HEK293 (cell line): ENCODE measurements at regions not wholly inside any gene's neighbourhood (a gene's known extent, or its start where the extent isn't known, plus 50 kb on each side); places are given as distances from the start of the nearest gene placed in this dataset.
A peak's percentile ranks its signal among the peaks of the same experiment; 100 is the strongest.

Experiments
- CTCF ChIA-PET: fragments of 350-600 bp; formaldehyde crosslinking; extraction: SDS; loops from one replicate; lab custom pipeline; 2021; ENCODE audit warnings: antibody characterized with exemption; lab: Yijun Ruan, JAX
- POLR2A ChIA-PET: fragments of 300-600 bp; formaldehyde crosslinking; extraction: SDS; loops from one replicate; lab custom pipeline; 2020; ENCODE audit warnings: antibody characterized with exemption, inconsistent platforms; lab: Yijun Ruan, JAX
- H3K27ac ChIP-seq: fragments of 200-500 bp; sonication (Bioruptor generic); 2 replicates; pipeline ENCODE4 v1.5.1; 2014; ENCODE audit warnings: low read depth, low read length, control low read depth, inconsistent platforms; ENCODE audit errors: extremely low read depth
- H3K36me3 ChIP-seq, 2 experiments: fragments of 200-500 bp in 1 of 2; sonication (Bioruptor generic) in 1 of 2; 1 replicate in 1 of 2; 2 replicates in 1 of 2; pipeline ENCODE4 v1.5.1; 2014 to 2017; ENCODE audit warnings: inconsistent platforms in 2 of 2, low read length in 2 of 2; ENCODE audit not compliant: control insufficient read depth in 2 of 2, insufficient read depth in 1 of 2
- H3K4me1 ChIP-seq: fragments of 200-500 bp; sonication (Bioruptor generic); 2 replicates; pipeline ENCODE4 v1.5.1; 2014; ENCODE audit warnings: mild to moderate bottlenecking, low read length, inconsistent platforms; ENCODE audit not compliant: control insufficient read depth, insufficient read depth
- H3K4me3 ChIP-seq: 2 replicates; pipeline ENCODE4 v1.5.1; 2011; ENCODE audit warnings: low read depth, mild to moderate bottlenecking, control low read depth, low read length, moderate library complexity
- H3K9me3 ChIP-seq: fragments of 200-500 bp; sonication (Bioruptor generic); 2 replicates; pipeline ENCODE4 v1.5.1; 2014; ENCODE audit warnings: low read depth, low read length, inconsistent platforms; ENCODE audit not compliant: control insufficient read depth, insufficient read depth
- KLF1 ChIP-seq: fragments of 450-650 bp; formaldehyde crosslinking; IDR thresholded peaks from 2 replicates; pipeline ENCODE4 v1.5.1; 2016; ENCODE audit warnings: missing biosample characterization, missing genetic modification characterization
- OSR2 ChIP-seq: fragments of 450-650 bp; formaldehyde crosslinking; IDR thresholded peaks from 2 replicates; pipeline ENCODE4 v1.5.1; 2016; ENCODE audit warnings: missing biosample characterization, missing genetic modification characterization
- WT1 ChIP-seq: fragments of 450-650 bp; formaldehyde crosslinking; IDR thresholded peaks from 2 replicates; pipeline ENCODE4 v1.5.1; 2016; ENCODE audit warnings: missing biosample characterization, missing genetic modification characterization
- ZFP37 ChIP-seq: fragments of 450-650 bp; formaldehyde crosslinking; IDR thresholded peaks from 2 replicates; pipeline ENCODE4 v1.5.1; 2016; ENCODE audit warnings: missing biosample characterization, missing genetic modification characterization
- ZNF146 ChIP-seq: fragments of 450-650 bp; formaldehyde crosslinking; IDR thresholded peaks from 2 replicates; pipeline ENCODE4 v1.5.1; 2016; ENCODE audit warnings: missing biosample characterization, missing genetic modification characterization
- ZNF157 ChIP-seq: fragments of 450-650 bp; formaldehyde crosslinking; IDR thresholded peaks from 2 replicates; pipeline ENCODE4 v1.5.1; 2016; ENCODE audit warnings: missing biosample characterization, missing genetic modification characterization
- ZNF184 ChIP-seq: fragments of 450-650 bp; IDR thresholded peaks from 2 replicates; pipeline ENCODE4 v1.5.1; 2018; ENCODE audit warnings: missing biosample characterization, mild to moderate bottlenecking, missing genetic modification characterization
- ZNF239 ChIP-seq: fragments of 450-650 bp; formaldehyde crosslinking; IDR thresholded peaks from 2 replicates; pipeline ENCODE4 v1.5.1; 2016; ENCODE audit warnings: missing biosample characterization, missing genetic modification characterization
- ZNF501 ChIP-seq: fragments of 450-650 bp; formaldehyde crosslinking; IDR thresholded peaks from 2 replicates; pipeline ENCODE4 v1.5.1; 2016; ENCODE audit warnings: missing biosample characterization, missing genetic modification characterization
- ZNF624 ChIP-seq: fragments of 450-650 bp; formaldehyde crosslinking; IDR thresholded peaks from 2 replicates; pipeline ENCODE4 v1.5.1; 2017; ENCODE audit warnings: missing biosample characterization, missing genetic modification characterization
- ZNF626 ChIP-seq: fragments of 450-650 bp; sonication (Bioruptor Pico); formaldehyde crosslinking; IDR thresholded peaks from 2 replicates; pipeline ENCODE4 v1.5.1; 2018; ENCODE audit warnings: missing biosample characterization, missing genetic modification characterization, inconsistent platforms
- ZSCAN23 ChIP-seq: fragments of 450-650 bp; formaldehyde crosslinking; IDR thresholded peaks from 2 replicates; pipeline ENCODE4 v1.5.1; 2016; ENCODE audit warnings: missing biosample characterization, missing genetic modification characterization
- TF ChIP-seq, protein P1 (sequence below): fragments of 450-650 bp; formaldehyde crosslinking; IDR thresholded peaks from 2 replicates; pipeline ENCODE4 v1.5.1; 2016; ENCODE audit warnings: missing biosample characterization, missing genetic modification characterization, low read depth
- TF ChIP-seq, protein P2 (sequence below): fragments of 450-650 bp; formaldehyde crosslinking; IDR thresholded peaks from 2 replicates; pipeline ENCODE4 v1.5.1; 2016; ENCODE audit warnings: missing biosample characterization, missing genetic modification characterization
- TF ChIP-seq, protein P3 (sequence below): fragments of 450-650 bp; IDR thresholded peaks from 2 replicates; pipeline ENCODE4 v1.5.1; 2018; ENCODE audit warnings: missing biosample characterization, missing genetic modification characterization
- TF ChIP-seq, protein P4 (sequence below): fragments of 450-650 bp; formaldehyde crosslinking; IDR thresholded peaks from 2 replicates; pipeline ENCODE4 v1.5.1; 2016; ENCODE audit warnings: missing biosample characterization, missing genetic modification characterization
- TF ChIP-seq, protein P5 (sequence below): fragments of 450-650 bp; IDR thresholded peaks from 2 replicates; pipeline ENCODE4 v1.5.1; 2018; ENCODE audit warnings: missing biosample characterization, mild to moderate bottlenecking, missing genetic modification characterization
- TF ChIP-seq, protein P6 (sequence below): fragments of 450-650 bp; formaldehyde crosslinking; IDR thresholded peaks from 2 replicates; pipeline ENCODE4 v1.5.1; 2016; ENCODE audit warnings: missing biosample characterization, missing genetic modification characterization

DNA sequence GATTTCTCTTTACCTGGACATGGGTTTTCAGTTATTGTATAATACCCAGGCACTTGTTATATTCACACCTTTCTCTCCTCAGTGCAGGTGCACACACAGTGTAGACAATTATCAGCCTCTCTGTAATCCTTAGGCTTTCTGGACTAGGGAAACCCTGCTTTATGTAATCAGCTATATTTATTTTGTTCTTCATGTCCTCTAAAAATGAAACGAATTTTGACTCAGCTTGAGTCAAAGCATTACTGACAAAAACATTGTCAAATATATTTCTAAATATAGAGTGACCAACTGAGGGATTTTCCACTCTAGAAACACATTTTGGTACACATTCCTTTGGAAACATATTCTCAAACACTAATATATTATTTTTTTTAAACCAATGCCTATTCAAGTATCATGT is 144.8 kb upstream of the GULP1 start:
- ChIA-PET POLR2A (no interaction called here), CTCF (interaction anchor here (0.6 kb wide), 1 partner anchor 222 kb away, joined by 3 read pairs; no protein-coding TSS in a partner anchor)
- TF ChIP-seq ZNF239 (tag by site-specific recombination) (no peak), WT1 (tag by site-specific recombination) (no peak), ZFP37 (tag by site-specific recombination) (no peak), ZNF157 (tag by site-specific recombination) (no peak), KLF1 (tag by site-specific recombination) (no peak)
- TF ChIP-seq, protein P1, sequence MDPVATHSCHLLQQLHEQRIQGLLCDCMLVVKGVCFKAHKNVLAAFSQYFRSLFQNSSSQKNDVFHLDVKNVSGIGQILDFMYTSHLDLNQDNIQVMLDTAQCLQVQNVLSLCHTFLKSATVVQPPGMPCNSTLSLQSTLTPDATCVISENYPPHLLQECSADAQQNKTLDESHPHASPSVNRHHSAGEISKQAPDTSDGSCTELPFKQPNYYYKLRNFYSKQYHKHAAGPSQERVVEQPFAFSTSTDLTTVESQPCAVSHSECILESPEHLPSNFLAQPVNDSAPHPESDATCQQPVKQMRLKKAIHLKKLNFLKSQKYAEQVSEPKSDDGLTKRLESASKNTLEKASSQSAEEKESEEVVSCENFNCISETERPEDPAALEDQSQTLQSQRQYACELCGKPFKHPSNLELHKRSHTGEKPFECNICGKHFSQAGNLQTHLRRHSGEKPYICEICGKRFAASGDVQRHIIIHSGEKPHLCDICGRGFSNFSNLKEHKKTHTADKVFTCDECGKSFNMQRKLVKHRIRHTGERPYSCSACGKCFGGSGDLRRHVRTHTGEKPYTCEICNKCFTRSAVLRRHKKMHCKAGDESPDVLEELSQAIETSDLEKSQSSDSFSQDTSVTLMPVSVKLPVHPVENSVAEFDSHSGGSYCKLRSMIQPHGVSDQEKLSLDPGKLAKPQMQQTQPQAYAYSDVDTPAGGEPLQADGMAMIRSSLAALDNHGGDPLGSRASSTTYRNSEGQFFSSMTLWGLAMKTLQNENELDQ (tag by site-specific recombination), result no peak
- TF ChIP-seq, protein P2, sequence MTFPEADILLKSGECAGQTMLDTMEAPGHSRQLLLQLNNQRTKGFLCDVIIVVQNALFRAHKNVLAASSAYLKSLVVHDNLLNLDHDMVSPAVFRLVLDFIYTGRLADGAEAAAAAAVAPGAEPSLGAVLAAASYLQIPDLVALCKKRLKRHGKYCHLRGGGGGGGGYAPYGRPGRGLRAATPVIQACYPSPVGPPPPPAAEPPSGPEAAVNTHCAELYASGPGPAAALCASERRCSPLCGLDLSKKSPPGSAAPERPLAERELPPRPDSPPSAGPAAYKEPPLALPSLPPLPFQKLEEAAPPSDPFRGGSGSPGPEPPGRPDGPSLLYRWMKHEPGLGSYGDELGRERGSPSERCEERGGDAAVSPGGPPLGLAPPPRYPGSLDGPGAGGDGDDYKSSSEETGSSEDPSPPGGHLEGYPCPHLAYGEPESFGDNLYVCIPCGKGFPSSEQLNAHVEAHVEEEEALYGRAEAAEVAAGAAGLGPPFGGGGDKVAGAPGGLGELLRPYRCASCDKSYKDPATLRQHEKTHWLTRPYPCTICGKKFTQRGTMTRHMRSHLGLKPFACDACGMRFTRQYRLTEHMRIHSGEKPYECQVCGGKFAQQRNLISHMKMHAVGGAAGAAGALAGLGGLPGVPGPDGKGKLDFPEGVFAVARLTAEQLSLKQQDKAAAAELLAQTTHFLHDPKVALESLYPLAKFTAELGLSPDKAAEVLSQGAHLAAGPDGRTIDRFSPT (tag by site-specific recombination), result no peak
- Histone ChIP-seq H3K36me3 (no peaks in the 10 kb centered on the region), H3K4me3 (no peak overlapping the region), H3K9me3 (no peaks in the 10 kb centered on the region), H3K4me1 (no peaks in the 10 kb centered on the region), H3K27ac (no peak overlapping the region)

DNA sequence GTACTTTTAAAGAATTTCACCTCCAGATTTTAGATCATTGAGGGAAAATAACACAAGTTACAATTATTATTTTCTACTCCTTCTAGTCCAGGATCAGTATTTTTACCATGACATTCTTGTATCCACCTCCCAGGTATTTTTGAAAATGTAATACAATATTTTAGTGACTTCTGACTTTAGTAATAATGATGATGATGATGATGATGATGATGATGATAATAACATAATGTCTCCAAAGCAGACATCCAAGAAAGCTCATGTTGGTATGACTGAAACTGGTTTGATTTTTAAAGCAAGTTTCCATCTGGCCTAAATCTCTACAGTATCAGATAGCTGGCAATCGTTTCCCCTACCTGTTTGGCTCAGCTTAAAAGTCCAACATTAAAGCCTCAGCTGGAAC is 140.0 kb upstream of the GULP1 start:
- POLR2A ChIA-PET, result no interaction called here
- TF ChIP-seq, protein P3, sequence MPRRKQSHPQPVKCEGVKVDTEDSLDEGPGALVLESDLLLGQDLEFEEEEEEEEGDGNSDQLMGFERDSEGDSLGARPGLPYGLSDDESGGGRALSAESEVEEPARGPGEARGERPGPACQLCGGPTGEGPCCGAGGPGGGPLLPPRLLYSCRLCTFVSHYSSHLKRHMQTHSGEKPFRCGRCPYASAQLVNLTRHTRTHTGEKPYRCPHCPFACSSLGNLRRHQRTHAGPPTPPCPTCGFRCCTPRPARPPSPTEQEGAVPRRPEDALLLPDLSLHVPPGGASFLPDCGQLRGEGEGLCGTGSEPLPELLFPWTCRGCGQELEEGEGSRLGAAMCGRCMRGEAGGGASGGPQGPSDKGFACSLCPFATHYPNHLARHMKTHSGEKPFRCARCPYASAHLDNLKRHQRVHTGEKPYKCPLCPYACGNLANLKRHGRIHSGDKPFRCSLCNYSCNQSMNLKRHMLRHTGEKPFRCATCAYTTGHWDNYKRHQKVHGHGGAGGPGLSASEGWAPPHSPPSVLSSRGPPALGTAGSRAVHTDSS (tag by site-specific recombination), result peak; percentile 68
- no peak for TF ChIP-seq ZNF501 (tag by site-specific recombination)
- Histone ChIP-seq H3K9me3 (no peaks in the 10 kb centered on the region), H3K36me3 (no peaks in the 10 kb centered on the region), H3K4me3 (no peak overlapping the region), H3K27ac (no peak overlapping the region), H3K4me1 (no peaks in the 10 kb centered on the region)
- CTCF ChIA-PET, result interaction anchor here (0.5 kb wide), 1 partner anchor 828 kb away, joined by 3 read pairs; no protein-coding TSS in a partner anchor

DNA sequence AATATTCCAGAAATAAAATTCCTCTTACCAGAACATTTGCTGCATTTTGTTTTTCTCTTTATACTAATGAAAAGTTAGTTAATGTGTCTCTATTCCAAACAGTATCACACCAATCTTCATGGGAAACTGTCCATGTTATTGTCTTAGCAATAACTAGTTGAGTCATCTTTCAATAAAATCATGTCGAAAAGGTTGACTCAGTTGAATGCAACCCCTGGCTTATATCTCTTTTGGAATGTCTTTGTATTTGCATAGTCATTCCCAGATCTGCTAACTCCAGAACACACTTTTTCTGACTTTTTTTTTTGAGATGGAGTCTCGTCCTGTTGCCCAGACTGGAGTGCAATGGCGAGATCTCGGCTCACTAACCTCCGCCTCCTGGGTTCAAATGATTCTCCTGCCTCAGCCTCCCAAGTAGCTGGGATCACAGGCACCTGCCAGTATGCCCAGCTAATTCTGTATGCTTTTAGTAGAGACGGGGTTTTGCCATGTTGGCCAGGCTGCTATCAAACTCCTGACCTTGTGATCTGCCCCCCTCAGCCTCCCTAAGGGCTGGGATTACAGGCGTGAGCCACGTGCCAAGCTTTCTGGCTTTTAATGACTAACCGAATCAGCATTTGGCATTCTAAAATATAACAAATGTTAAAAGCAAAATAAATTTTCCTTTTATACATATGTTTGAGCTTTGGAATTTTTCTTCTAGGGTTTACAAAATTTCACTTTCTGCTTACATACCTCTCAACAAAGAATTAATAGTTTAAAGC is 133.2 kb upstream of the GULP1 start:
- ChIA-PET CTCF (no interaction called here), POLR2A (no interaction called here)
- Histone ChIP-seq H3K36me3 (no peaks in the 10 kb centered on the region), H3K4me1 (no peaks in the 10 kb centered on the region), H3K9me3 (no peaks in the 10 kb centered on the region), H3K27ac (no peak overlapping the region), H3K4me3 (no peak overlapping the region)
- TF ChIP-seq, protein P4, sequence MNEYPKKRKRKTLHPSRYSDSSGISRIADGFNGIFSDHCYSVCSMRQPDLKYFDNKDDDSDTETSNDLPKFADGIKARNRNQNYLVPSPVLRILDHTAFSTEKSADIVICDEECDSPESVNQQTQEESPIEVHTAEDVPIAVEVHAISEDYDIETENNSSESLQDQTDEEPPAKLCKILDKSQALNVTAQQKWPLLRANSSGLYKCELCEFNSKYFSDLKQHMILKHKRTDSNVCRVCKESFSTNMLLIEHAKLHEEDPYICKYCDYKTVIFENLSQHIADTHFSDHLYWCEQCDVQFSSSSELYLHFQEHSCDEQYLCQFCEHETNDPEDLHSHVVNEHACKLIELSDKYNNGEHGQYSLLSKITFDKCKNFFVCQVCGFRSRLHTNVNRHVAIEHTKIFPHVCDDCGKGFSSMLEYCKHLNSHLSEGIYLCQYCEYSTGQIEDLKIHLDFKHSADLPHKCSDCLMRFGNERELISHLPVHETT (tag by site-specific recombination), result no peak
- TF ChIP-seq ZNF146 (tag by site-specific recombination) (no peak), ZNF624 (tag by site-specific recombination) (no peak), ZNF626 (tag by site-specific recombination) (no peak), OSR2 (no peak), ZSCAN23 (no peak), ZNF184 (tag by site-specific recombination) (no peak)
- TF ChIP-seq, protein P5, sequence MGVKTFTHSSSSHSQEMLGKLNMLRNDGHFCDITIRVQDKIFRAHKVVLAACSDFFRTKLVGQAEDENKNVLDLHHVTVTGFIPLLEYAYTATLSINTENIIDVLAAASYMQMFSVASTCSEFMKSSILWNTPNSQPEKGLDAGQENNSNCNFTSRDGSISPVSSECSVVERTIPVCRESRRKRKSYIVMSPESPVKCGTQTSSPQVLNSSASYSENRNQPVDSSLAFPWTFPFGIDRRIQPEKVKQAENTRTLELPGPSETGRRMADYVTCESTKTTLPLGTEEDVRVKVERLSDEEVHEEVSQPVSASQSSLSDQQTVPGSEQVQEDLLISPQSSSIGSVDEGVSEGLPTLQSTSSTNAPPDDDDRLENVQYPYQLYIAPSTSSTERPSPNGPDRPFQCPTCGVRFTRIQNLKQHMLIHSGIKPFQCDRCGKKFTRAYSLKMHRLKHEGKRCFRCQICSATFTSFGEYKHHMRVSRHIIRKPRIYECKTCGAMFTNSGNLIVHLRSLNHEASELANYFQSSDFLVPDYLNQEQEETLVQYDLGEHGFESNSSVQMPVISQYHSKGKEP (tag by site-specific recombination), result no peak
- TF ChIP-seq, protein P6, sequence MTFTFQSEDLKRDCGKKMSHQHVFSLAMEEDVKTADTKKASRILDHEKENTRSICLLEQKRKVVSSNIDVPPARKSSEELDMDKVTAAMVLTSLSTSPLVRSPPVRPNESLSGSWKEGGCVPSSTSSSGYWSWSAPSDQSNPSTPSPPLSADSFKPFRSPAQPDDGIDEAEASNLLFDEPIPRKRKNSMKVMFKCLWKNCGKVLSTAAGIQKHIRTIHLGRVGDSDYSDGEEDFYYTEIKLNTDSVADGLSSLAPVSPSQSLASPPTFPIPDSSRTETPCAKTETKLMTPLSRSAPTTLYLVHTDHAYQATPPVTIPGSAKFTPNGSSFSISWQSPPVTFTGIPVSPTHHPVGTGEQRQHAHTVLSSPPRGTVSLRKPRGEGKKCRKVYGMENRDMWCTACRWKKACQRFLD (tag by site-specific recombination), result no peak
